WTC11 (cell line): ENCODE measurements at regions not wholly inside any gene's neighbourhood (a gene's known extent, or its start where the extent isn't known, plus 50 kb on each side); places are given as distances from the start of the nearest gene placed in this dataset.

Experiments used
- ATAC-seq: fragments of 200-7000 bp; cut with Tn5 transposase; 2 replicates; pipeline ENCODE4 v1.10.0; 2021; ENCODE audit warnings: mild to moderate bottlenecking, moderate library complexity
- CTCF ChIA-PET: fragments of 300-600 bp; sonication (Branson Sonifier 250); formaldehyde crosslinking; loops from one replicate; lab custom pipeline; 2021; ENCODE audit warnings: antibody characterized with exemption; lab: Charles Lee
- POLR2A ChIA-PET: fragments of 350-600 bp; sonication (Branson Sonifier 250); formaldehyde crosslinking; loops from one replicate; lab custom pipeline; 2021; ENCODE audit warnings: antibody characterized with exemption; lab: Charles Lee
- DNase-seq: peaks from one replicate; pipeline ENCODE4 v3.0.0; 2021; ENCODE audit warnings: low spot score
- H3K27ac Mint-ChIP-seq: 2 replicates; pipeline ENCODE4 v1.8.0; 2021; ENCODE audit warnings: mixed read lengths
- H3K27me3 Mint-ChIP-seq: 2 replicates; pipeline ENCODE4 v1.8.0; 2021; ENCODE audit warnings: low read depth, mild to moderate bottlenecking, moderate library complexity, mixed read lengths
- H3K36me3 Mint-ChIP-seq: 2 replicates; pipeline ENCODE4 v1.8.0; 2021; ENCODE audit warnings: mixed read lengths
- H3K4me1 Mint-ChIP-seq: 2 replicates; pipeline ENCODE4 v1.8.0; 2022; ENCODE audit warnings: mixed read lengths
- H3K4me3 Mint-ChIP-seq: 2 replicates; pipeline ENCODE4 v1.8.0; 2021; ENCODE audit warnings: mild to moderate bottlenecking, moderate library complexity, mixed read lengths
- H3K9me3 Mint-ChIP-seq: 2 replicates; pipeline ENCODE4 v1.8.0; 2021; ENCODE audit warnings: mixed read lengths
- ATF2 ChIP-seq: sonication (generic); formaldehyde crosslinking; IDR thresholded peaks from 2 replicates; pipeline ENCODE4 v1.8.1; 2022; ENCODE audit warnings: low read depth, missing genetic modification reagents, borderline replicate concordance
- ATF6 ChIP-seq: sonication (generic); formaldehyde crosslinking; IDR thresholded peaks from 2 replicates; pipeline ENCODE4 v1.8.1; 2023; ENCODE audit warnings: mild to moderate bottlenecking, missing genetic modification reagents
- CDX4 ChIP-seq: fragments of 250-450 bp; sonication (Bioruptor Pico); IDR thresholded peaks from 2 replicates; pipeline ENCODE4 v1.9.0; 2021; ENCODE audit warnings: moderate library complexity, mild to moderate bottlenecking, inconsistent platforms, borderline replicate concordance
- E2F5 ChIP-seq: sonication (generic); formaldehyde crosslinking; IDR thresholded peaks from 2 replicates; pipeline ENCODE4 v1.8.1; 2022; ENCODE audit warnings: mild to moderate bottlenecking, moderate library complexity, missing genetic modification reagents
- ELF4 ChIP-seq: sonication (generic); formaldehyde crosslinking; IDR thresholded peaks from 2 replicates; pipeline ENCODE4 v1.8.1; 2022; ENCODE audit warnings: low read depth, mild to moderate bottlenecking, moderate library complexity, missing genetic modification reagents
- ERG ChIP-seq: fragments of 250-450 bp; sonication (Bioruptor Pico); IDR thresholded peaks from 2 replicates; pipeline ENCODE4 v1.8.0; 2021; ENCODE audit warnings: mild to moderate bottlenecking
- FOXK1 ChIP-seq: sonication (generic); formaldehyde crosslinking; IDR thresholded peaks from 2 replicates; pipeline ENCODE4 v1.8.0; 2022; ENCODE audit warnings: mild to moderate bottlenecking, moderate library complexity, missing genetic modification reagents
- GRHL2 ChIP-seq: fragments of 250-450 bp; sonication (Bioruptor Pico); IDR thresholded peaks from 2 replicates; pipeline ENCODE4 v1.8.0; 2022; ENCODE audit warnings: mild to moderate bottlenecking, moderate library complexity; ENCODE audit not compliant: insufficient replicate concordance, severe bottlenecking
- HMGA2 ChIP-seq: fragments of 250-450 bp; sonication (Bioruptor Pico); IDR thresholded peaks from 2 replicates; pipeline ENCODE4 v1.4.0; 2021; ENCODE audit warnings: mild to moderate bottlenecking, moderate library complexity
- IRF2 ChIP-seq: sonication (generic); formaldehyde crosslinking; IDR thresholded peaks from 2 replicates; pipeline ENCODE4 v1.8.0; 2022; ENCODE audit warnings: low read depth, missing genetic modification reagents, borderline replicate concordance
- JAZF1 ChIP-seq: fragments of 250-450 bp; sonication (Bioruptor Pico); IDR thresholded peaks from 2 replicates; pipeline ENCODE4 v1.9.0; 2021; ENCODE audit warnings: moderate library complexity, mild to moderate bottlenecking, inconsistent platforms
- KAT7 ChIP-seq: sonication (generic); formaldehyde crosslinking; IDR thresholded peaks from 2 replicates; pipeline ENCODE4 v1.8.1; 2023; ENCODE audit warnings: missing genetic modification reagents, mild to moderate bottlenecking, borderline replicate concordance
- MLX ChIP-seq: sonication (generic); formaldehyde crosslinking; IDR thresholded peaks from 2 replicates; pipeline ENCODE4 v1.8.1; 2023; ENCODE audit warnings: mild to moderate bottlenecking, missing genetic modification reagents, moderate library complexity
- NFATC4 ChIP-seq: fragments of 250-450 bp; sonication (Bioruptor Pico); IDR thresholded peaks from 2 replicates; pipeline ENCODE4 v1.9.0; 2021; ENCODE audit warnings: mild to moderate bottlenecking
- NFYB ChIP-seq: sonication (generic); formaldehyde crosslinking; conservative IDR thresholded peaks from 2 replicates; pipeline ENCODE4 v1.8.0; 2022; ENCODE audit warnings: low read depth, missing genetic modification reagents
- PREB ChIP-seq: sonication (generic); formaldehyde crosslinking; IDR thresholded peaks from 2 replicates; pipeline ENCODE4 v1.8.1; 2022; ENCODE audit warnings: mild to moderate bottlenecking, missing genetic modification reagents, moderate library complexity, borderline replicate concordance
- SMAD3 ChIP-seq: sonication (generic); formaldehyde crosslinking; IDR thresholded peaks from 2 replicates; pipeline ENCODE4 v1.8.0; 2022; ENCODE audit warnings: missing genetic modification reagents, mild to moderate bottlenecking, borderline replicate concordance
- TCF7 ChIP-seq: sonication (generic); formaldehyde crosslinking; IDR thresholded peaks from 2 replicates; pipeline ENCODE4 v1.8.0; 2022; ENCODE audit warnings: mild to moderate bottlenecking, low read depth, missing genetic modification reagents, moderate library complexity
- ZNF232 ChIP-seq: sonication (generic); formaldehyde crosslinking; IDR thresholded peaks from 2 replicates; pipeline ENCODE4 v1.8.0; 2022; ENCODE audit warnings: mild to moderate bottlenecking, missing genetic modification reagents
- ZNF263 ChIP-seq: sonication (generic); formaldehyde crosslinking; IDR thresholded peaks from 2 replicates; pipeline ENCODE4 v1.8.1; 2022; ENCODE audit warnings: low read depth, mild to moderate bottlenecking, moderate library complexity, missing genetic modification reagents
- ZNF281 ChIP-seq: sonication (generic); formaldehyde crosslinking; IDR thresholded peaks from 2 replicates; pipeline ENCODE4 v1.8.0; 2023; ENCODE audit warnings: mild to moderate bottlenecking, missing genetic modification reagents
- ZNF423 ChIP-seq: fragments of 250-450 bp; sonication (Bioruptor Pico); IDR thresholded peaks from 2 replicates; pipeline ENCODE4 v2.1.2; 2022; ENCODE audit warnings: mild to moderate bottlenecking, moderate library complexity
- ZNF671 ChIP-seq: fragments of 250-450 bp; sonication (Bioruptor Pico); IDR thresholded peaks from 2 replicates; pipeline ENCODE4 v1.8.0; 2021; ENCODE audit warnings: mild to moderate bottlenecking
- ZSCAN18 ChIP-seq: fragments of 250-450 bp; sonication (Bioruptor Pico); IDR thresholded peaks from 2 replicates; pipeline ENCODE4 v2.1.2; 2022; ENCODE audit warnings: mild to moderate bottlenecking, moderate library complexity

- ChIA-PET POLR2A (no interaction called here), CTCF (no interaction called here)
- Mint-ChIP-seq H3K4me1 (no peaks in the 10 kb centered on the region), H3K27me3 (peaks cover 3% of the 10 kb centered on the region; the same call in 1 of the 2 replicates), H3K4me3 (no peak overlapping the region), H3K9me3 (peaks cover 5% of the 10 kb centered on the region), H3K27ac (no peak overlapping the region), H3K36me3 (0 out of 2 replicates have a peak, but pooled peaks cover 2% of the 10 kb centered on the region)
- ATAC-seq, result no peak
- DNase-seq, result no peak
- TF ChIP-seq MLX (CRISPR knock-in tag) (no peak), NFATC4 (no peak), ERG (no peak), CDX4 (CRISPR knock-in tag) (no peak), IRF2 (CRISPR knock-in tag) (no peak), ZNF671 (CRISPR knock-in tag) (no peak), ZNF423 (no peak), HMGA2 (CRISPR knock-in tag) (no peak), ELF4 (CRISPR knock-in tag) (no peak), SMAD3 (CRISPR knock-in tag) (no peak), JAZF1 (no peak), NFYB (CRISPR knock-in tag) (no peak), ATF2 (CRISPR knock-in tag) (no peak), KAT7 (CRISPR knock-in tag) (no peak), E2F5 (CRISPR knock-in tag) (no peak), ZNF281 (CRISPR knock-in tag) (no peak), FOXK1 (CRISPR knock-in tag) (no peak)
Measured at GRCh38 chr21:18655931-18656330, 252.3 kb upstream of the TMPRSS15 start.

GRCh38 chr21:18661842-18662241 is 258.3 kb upstream of the TMPRSS15 start:
- ATAC-seq (no peak), DNase-seq (no peak)
- Mint-ChIP-seq H3K4me3 (no peak overlapping the region), H3K36me3 (no peaks in the 10 kb centered on the region), H3K9me3 (peaks cover 5% of the 10 kb centered on the region; the same call in 1 of the 2 replicates), H3K4me1 (no peaks in the 10 kb centered on the region), H3K27me3 (no peaks in the 10 kb centered on the region; the same call in 1 of the 2 replicates), H3K27ac (no peak overlapping the region)
- POLR2A ChIA-PET, result no interaction called here
- CTCF ChIA-PET, result no interaction called here
- TF ChIP-seq GRHL2 (CRISPR knock-in tag), result no peak
- TF ChIP-seq ATF6, result no peak
- no peak for TF ChIP-seq ELF4 (CRISPR knock-in tag)
- no peak for TF ChIP-seq ZSCAN18 (CRISPR knock-in tag)
- TF ChIP-seq PREB (CRISPR knock-in tag), result no peak
- TF ChIP-seq ZNF263, result no peak
- TF ChIP-seq ZNF232, result no peak
- no peak for TF ChIP-seq TCF7
